ENCODE measurements at regions not wholly inside any gene's neighbourhood (a gene's known extent, or its start where the extent isn't known, plus 50 kb on each side); places are given as distances from the start of the nearest gene placed in this dataset.
A peak's percentile ranks its signal among the peaks of the same experiment; 100 is the strongest.

- DNase-seq: peak; percentile 74 to 85
- Histone ChIP-seq H3K9me3 (no peaks in the 10 kb centered on the region), H3K27ac (peak overlapping the region; percentile 84 to 89), H3K27me3 (no peaks in the 10 kb centered on the region), H3K4me1 (peaks cover 0 to 85% (median 34%) of the 10 kb centered on the region in 4 donors), H3K4me3 (no peak overlapping the region), H3K36me3 (no peaks in the 10 kb centered on the region)
- TF ChIP-seq CTCF (IDR thresholded peaks at IDR 0.05): peak in 1 of 2 experiments; percentile 29
- intact Hi-C loops (cut with DNase I; ENCODE audit: low total_unique reads): loop anchor here (5.0 kb wide), 1 partner anchor 48 kb away; no protein-coding TSS in a partner anchor
Observed at GRCh38 chr13:44224450-44225149, 149.0 kb upstream of the SERP2 start.

- Histone ChIP-seq H3K36me3 (no peaks in the 10 kb centered on the region), H3K27ac (peak overlapping the region in 1 of 2 donors; percentile 4), H3K9me3 (no peaks in the 10 kb centered on the region), H3K4me3 (no peak overlapping the region), H3K4me1 (peaks cover 0 to 83% (median 24%) of the 10 kb centered on the region in 4 donors), H3K27me3 (no peaks in the 10 kb centered on the region)
- TF ChIP-seq CTCF (IDR thresholded peaks at IDR 0.05): no peak
- intact Hi-C loops (cut with DNase I; ENCODE audit: low total_unique reads): loop anchor here (5.0 to 10.0 kb wide), 2 partner anchors 43 to 75 kb away; no protein-coding TSS in a partner anchor
- DNase-seq: no peak
Observed at GRCh38 chr13:44229371-44230030, 144.1 kb upstream of the SERP2 start.

- Histone ChIP-seq H3K27ac (peak overlapping the region in 1 of 2 donors; percentile 4), H3K36me3 (no peaks in the 10 kb centered on the region), H3K4me3 (no peak overlapping the region), H3K27me3 (no peaks in the 10 kb centered on the region), H3K9me3 (no peaks in the 10 kb centered on the region), H3K4me1 (peaks cover 0 to 84% (median 23%) of the 10 kb centered on the region in 4 donors)
- no peak for TF ChIP-seq CTCF (IDR thresholded peaks at IDR 0.05)
- intact Hi-C loops (cut with DNase I; ENCODE audit: low total_unique reads): loop anchor here (10.0 kb wide), 1 partner anchor 75 kb away; no protein-coding TSS in a partner anchor
- no peak for DNase-seq
Observed at GRCh38 chr13:44230071-44230470, 143.6 kb upstream of the SERP2 start.

- no peak for TF ChIP-seq CTCF (IDR thresholded peaks at IDR 0.05)
- Histone ChIP-seq H3K4me1 (peaks cover 0 to 84% (median 24%) of the 10 kb centered on the region in 4 donors), H3K4me3 (no peak overlapping the region), H3K27me3 (no peaks in the 10 kb centered on the region), H3K27ac (peak overlapping the region; percentile 88), H3K9me3 (no peaks in the 10 kb centered on the region), H3K36me3 (no peaks in the 10 kb centered on the region)
- DNase-seq: no peak
- intact Hi-C loops (cut with DNase I; ENCODE audit: low total_unique reads): loop anchor here (10.0 kb wide), 1 partner anchor 74 kb away; no protein-coding TSS in a partner anchor
Observed at GRCh38 chr13:44230736-44231135, 142.9 kb upstream of the SERP2 start.

GRCh38 chr13:44231786-44232516, 141.7 kb upstream of the SERP2 start:
- intact Hi-C loops (cut with DNase I; ENCODE audit: low total_unique reads): loop anchor here (10.0 kb wide), 1 partner anchor 73 kb away; no protein-coding TSS in a partner anchor
- Histone ChIP-seq H3K9me3 (no peaks in the 10 kb centered on the region), H3K27me3 (no peaks in the 10 kb centered on the region), H3K4me3 (no peak overlapping the region), H3K36me3 (no peaks in the 10 kb centered on the region), H3K4me1 (peaks cover 0 to 86% (median 35%) of the 10 kb centered on the region in 4 donors), H3K27ac (peak overlapping the region; percentile 88)
- peak; percentile 13 to 33 for TF ChIP-seq CTCF (IDR thresholded peaks at IDR 0.05)
- peak; percentile 58 to 82 for DNase-seq

Measured in tibial artery (tissue), 4 donors.